Suppressor macrophage treated with lipopolysaccharide for 4 hours (primary cell): ENCODE measurements at regions not wholly inside any gene's neighbourhood (a gene's known extent, or its start where the extent isn't known, plus 50 kb on each side); places are given as distances from the start of the nearest gene placed in this dataset.
"Not testable (repeated sequence)": the region's sequence is repeated elsewhere in the genome, so short reads cannot be mapped to it uniquely, and the experiment has no call there.

Experiments
- DNase-seq: peaks from one replicate; pipeline ENCODE4 v3.0.0-alpha.2; 2020

DNA sequence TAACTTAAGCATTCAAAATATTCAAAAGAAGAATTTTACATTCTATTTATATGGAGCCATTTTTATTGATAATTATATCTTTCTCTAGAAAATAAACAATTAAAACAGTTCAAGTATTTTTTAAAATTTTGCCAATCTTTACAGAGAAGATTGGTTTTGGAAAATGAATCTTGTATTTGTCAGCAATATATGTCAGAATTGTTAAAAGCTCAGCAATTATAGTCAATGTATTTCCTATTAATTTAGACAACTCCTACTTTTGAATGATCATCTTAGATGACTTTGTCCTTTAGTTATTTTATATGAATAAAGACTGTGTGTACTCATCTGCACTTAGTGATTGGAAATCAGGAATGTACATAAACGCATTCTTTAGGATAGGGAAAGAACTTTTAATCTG lies 223.9 kb upstream of the MAD2L1 start:
- no peak for DNase-seq

GRCh38 chr4:120286813-120287212 lies 220.2 kb upstream of the MAD2L1 start:
- no peak for DNase-seq

GRCh38 chr4:120281581-120281980 lies 214.9 kb upstream of the MAD2L1 start:
- DNase-seq = no peak

GRCh38 chr4:120277391-120277790 lies 210.7 kb upstream of the MAD2L1 start:
- no peak for DNase-seq

GRCh38 chr4:120266602-120267001 lies 200.0 kb upstream of the MAD2L1 start:
- no peak for DNase-seq

- DNase-seq = no peak
Measured at GRCh38 chr4:120263618-120264017, 197.0 kb upstream of the MAD2L1 start.

- DNase-seq = no peak
Measured at GRCh38 chr4:120261117-120261516, 194.5 kb upstream of the MAD2L1 start.

DNA sequence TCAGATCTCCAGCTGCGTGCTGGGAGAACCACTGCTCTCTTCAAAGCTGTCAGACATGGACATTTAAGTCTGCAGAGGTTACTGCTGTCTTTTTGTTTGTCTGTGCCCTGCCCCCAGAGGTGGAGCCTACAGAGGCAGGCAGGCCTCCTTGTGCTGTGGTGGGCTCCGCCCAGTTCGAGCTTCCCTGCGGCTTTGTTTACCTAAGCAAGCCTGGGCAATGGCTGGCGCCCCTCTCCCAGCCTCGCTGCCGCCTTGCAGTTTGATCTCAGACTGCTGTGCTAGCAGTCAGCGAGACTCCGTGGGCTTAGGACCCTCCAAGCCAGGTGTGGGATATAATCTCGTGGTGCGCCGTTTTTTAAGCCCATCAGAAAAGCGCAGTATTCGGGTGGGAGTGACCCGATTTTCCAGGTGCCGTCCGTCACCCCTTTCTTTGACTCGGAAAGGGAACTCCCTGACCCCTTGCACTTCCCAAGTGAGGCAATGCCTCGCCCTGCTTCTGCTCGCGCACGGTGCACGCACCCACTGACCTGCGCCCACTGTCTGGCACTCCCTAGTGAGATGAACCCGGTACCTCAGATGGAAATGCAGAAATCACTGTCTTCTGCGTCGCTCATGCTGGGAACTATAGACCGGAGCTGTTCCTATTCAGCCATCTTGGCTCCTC lies 189.6 kb upstream of the MAD2L1 start:
- DNase-seq = not testable (repeated sequence)

- DNase-seq = no peak
Measured at GRCh38 chr4:120238277-120238973, 171.8 kb upstream of the MAD2L1 start.

DNA sequence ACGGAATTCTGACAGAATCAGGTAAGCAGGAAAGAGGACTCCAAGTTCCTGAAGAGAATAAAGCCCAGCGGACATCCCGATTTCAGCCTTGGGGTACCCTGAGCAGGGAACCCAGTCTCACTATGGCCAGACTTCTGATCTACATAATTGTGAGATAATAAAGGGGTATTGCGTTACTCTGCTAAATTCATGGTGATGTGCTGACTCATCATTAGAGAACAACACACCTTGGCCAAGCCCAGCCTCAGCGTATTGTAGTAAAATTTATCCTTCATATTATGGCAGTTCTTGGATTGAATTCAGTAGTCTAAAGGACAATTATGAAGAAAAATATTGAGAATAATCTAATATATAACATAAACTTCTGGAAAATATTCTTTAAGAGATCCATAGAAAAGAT lies 170.2 kb upstream of the MAD2L1 start:
- no peak for DNase-seq

DNA sequence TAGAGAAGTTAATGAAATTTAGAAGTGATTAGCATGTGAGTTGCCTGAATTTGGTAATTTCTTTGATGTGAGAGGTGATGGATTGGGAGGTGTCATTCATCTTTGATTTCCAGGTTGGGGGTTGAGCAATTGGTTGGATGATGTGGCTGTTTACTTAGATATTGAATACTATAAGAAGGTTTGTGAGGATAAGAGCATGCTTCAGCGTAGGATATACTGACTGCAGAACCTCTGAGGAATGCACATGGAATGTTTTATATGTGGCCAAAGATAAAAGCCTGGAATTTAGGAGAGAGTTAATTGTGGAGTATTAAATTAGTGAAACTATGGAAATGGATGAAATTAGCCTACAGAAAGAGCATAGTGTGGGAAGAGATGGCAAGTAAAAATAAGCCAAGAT lies 165.4 kb upstream of the MAD2L1 start:
- DNase-seq = no peak

- no peak for DNase-seq
Measured at GRCh38 chr4:120228086-120228485, 161.4 kb upstream of the MAD2L1 start.

DNA sequence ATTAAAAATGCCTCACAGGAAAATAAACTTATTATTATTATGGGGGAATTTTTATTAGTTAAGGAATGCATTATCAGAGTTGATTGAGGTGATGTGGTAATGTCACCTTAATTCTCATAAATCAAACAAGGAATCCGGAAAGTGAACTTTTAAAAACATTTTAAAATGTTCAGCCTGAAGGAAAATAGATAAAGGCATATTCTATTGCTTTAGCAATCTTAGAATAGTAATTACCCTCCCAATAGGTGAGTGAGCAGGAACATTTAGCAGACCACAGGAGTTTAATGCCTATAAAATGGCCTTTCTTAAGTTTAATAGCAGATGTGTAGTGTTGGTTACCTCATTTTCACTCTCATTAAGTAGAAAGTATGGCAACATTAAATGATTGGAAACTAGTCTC lies 160.9 kb upstream of the MAD2L1 start:
- no peak for DNase-seq

DNA sequence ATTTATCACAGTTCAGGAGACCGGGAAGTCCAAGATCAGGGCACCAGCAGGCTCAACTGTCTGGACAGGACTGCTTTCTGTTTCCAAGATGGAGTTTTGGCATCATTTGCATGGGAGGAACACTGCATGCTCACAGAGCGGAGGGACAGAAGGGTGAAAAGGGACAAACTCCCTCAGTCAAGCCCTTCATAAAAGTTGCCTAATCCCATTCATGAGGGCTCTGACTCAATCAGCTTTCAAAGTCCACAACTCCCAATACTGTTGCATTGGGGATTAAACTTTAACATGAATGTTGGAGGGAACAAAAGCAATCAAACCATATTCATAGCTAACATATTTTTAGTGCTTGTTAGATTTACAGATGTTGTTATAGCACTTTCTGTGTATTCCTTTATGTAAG lies 158.9 kb upstream of the MAD2L1 start:
- DNase-seq = no peak

GRCh38 chr4:120218981-120219380 lies 152.3 kb upstream of the MAD2L1 start:
- DNase-seq = no peak

- no peak for DNase-seq
Measured at GRCh38 chr4:120215350-120215749, 148.7 kb upstream of the MAD2L1 start.

DNA sequence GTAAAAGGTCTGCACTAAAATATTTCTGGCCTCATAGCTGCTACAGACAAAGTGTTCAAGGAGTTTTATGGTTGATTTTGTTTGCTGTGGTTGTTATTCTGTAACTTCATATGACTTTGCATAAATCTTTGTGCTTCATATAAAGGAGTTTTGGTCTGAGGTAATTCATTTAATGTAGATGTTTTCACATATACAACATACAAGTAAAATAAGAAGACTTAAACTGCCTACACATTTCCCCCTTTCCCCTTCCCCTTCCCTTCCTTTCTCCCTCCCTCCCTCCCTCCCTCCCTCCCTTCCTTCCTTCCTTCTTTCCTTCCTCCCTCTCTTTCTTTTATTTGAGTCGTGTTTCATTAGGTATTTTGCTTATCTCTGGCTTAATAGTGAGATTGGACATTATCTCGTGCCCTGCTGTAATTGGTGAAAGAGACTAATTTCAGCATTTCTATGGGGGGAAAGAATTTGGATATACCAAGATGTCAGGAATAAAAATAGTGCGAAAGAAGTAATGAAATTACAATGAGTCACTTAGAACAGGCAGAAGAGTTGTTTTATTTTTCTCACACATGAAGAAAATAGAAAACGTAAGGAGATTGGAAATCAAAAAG lies 144.9 kb upstream of the MAD2L1 start:
- no peak for DNase-seq

GRCh38 chr4:120209706-120210105 lies 143.1 kb upstream of the MAD2L1 start:
- DNase-seq = no peak

GRCh38 chr4:120207021-120207420 lies 140.4 kb upstream of the MAD2L1 start:
- no peak for DNase-seq

DNA sequence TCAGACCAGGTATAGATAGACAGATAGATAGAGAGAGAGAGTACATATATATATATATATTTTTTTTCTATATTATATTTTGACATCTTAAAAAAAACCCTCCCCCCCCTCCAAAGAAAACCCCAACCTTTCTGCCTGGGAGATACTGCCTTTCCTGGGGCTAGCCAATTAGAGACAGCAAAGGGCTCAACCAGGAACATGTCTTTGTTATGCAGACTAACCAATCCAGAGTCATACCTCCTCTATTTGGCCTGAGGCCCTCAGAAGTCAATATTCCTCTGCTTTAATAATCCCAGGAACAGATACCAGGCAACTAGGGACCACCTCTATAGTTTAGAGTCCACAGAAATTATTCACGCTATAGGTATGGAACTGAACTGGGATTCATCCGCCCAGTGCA lies 135.6 kb upstream of the MAD2L1 start:
- DNase-seq = no peak

GRCh38 chr4:120200573-120201110 lies 134.0 kb upstream of the MAD2L1 start:
- DNase-seq = not testable (repeated sequence)

- no peak for DNase-seq
Measured at GRCh38 chr4:120198411-120198810, 131.8 kb upstream of the MAD2L1 start.

GRCh38 chr4:120177603-120178002 lies 111.0 kb upstream of the MAD2L1 start:
- DNase-seq = no peak

GRCh38 chr4:120175272-120175671 lies 108.6 kb upstream of the MAD2L1 start:
- no peak for DNase-seq
